ENCODE measurements at regions not wholly inside any gene's neighbourhood (a gene's known extent, or its start where the extent isn't known, plus 50 kb on each side); places are given as distances from the start of the nearest gene placed in this dataset.

DNA sequence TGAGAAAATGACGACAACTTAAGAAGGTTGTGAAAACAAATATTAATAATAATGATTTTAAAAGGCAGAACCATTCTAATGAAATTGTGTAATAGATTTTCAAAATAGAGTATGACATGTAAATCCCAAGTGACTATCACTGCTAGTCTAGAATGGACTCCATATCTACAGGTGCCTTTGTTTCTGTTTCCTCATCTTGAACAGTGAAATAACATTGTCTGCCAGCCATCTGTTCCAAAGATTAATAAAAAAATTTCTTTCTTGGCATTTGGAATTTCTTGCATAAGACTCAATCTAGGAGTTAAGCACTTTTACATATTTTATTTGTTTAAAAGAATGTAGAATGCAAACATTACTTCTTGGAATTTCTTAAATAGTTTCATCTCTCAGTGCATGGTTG is 520.1 kb upstream of the ARGLU1 start:
- no peak for TF ChIP-seq POLR2A (IDR thresholded peaks at IDR 0.05)
- TF ChIP-seq, protein P1, sequence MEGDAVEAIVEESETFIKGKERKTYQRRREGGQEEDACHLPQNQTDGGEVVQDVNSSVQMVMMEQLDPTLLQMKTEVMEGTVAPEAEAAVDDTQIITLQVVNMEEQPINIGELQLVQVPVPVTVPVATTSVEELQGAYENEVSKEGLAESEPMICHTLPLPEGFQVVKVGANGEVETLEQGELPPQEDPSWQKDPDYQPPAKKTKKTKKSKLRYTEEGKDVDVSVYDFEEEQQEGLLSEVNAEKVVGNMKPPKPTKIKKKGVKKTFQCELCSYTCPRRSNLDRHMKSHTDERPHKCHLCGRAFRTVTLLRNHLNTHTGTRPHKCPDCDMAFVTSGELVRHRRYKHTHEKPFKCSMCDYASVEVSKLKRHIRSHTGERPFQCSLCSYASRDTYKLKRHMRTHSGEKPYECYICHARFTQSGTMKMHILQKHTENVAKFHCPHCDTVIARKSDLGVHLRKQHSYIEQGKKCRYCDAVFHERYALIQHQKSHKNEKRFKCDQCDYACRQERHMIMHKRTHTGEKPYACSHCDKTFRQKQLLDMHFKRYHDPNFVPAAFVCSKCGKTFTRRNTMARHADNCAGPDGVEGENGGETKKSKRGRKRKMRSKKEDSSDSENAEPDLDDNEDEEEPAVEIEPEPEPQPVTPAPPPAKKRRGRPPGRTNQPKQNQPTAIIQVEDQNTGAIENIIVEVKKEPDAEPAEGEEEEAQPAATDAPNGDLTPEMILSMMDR (IDR thresholded peaks at IDR 0.05) = no peak
- Histone ChIP-seq H3K27ac (no peak overlapping the region), H3K36me3 (no peaks in the 10 kb centered on the region), H3K4me3 (replicated peaks in 1 of 3) (no peak overlapping the region), H3K4me1 (no peaks in the 10 kb centered on the region), H3K9me3 (no peaks in the 10 kb centered on the region), H3K27me3 (no peaks in the 10 kb centered on the region)
- no peak for DNase-seq
- 85 to 92% methylated on average over 1 of the region's 1 CpG for WGBS, 2 donors
- intact Hi-C loops (cut with DNase I) = no loop called here

DNA sequence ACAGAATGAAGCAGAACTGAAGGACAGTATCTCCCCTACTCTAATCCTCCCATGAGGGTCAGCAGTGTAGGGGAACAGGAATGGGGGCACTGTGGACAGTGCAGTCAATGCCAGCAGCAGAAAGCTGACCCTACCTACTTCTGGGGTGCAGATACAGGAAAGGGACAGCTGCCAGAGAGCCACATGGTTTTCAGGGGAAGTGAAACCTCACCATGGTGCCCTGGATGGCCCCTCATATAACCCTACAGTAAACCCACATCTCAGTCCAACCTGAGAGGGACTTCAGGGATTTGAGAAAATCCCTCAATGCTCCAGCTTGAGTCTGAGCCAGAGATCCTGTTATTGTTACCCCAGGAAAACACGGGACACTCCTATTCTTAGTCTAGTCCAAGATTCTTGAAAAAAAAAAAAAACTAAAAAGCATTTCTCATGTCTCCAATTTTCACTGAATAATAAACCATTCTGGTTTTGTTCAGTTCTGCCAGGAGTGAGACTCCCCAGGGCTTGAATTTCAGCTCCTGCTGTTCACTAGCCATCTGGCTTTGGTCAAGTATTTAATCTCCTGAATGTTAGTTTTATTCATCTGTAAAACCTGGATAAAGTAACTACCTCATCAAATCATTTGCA is 511.6 kb upstream of the ARGLU1 start:
- Histone ChIP-seq H3K27me3 (no peaks in the 10 kb centered on the region), H3K4me3 (replicated peaks in 1 of 3) (no peak overlapping the region), H3K36me3 (no peaks in the 10 kb centered on the region), H3K4me1 (no peaks in the 10 kb centered on the region), H3K27ac (no peak overlapping the region), H3K9me3 (no peaks in the 10 kb centered on the region)
- WGBS, 2 donors = 29 to 31% methylated on average over 1 of the region's 1 CpG
- TF ChIP-seq, protein P1 (IDR thresholded peaks at IDR 0.05) = no peak
- TF ChIP-seq POLR2A (IDR thresholded peaks at IDR 0.05) = no peak
- intact Hi-C loops (cut with DNase I) = no loop called here
- DNase-seq = no peak

DNA sequence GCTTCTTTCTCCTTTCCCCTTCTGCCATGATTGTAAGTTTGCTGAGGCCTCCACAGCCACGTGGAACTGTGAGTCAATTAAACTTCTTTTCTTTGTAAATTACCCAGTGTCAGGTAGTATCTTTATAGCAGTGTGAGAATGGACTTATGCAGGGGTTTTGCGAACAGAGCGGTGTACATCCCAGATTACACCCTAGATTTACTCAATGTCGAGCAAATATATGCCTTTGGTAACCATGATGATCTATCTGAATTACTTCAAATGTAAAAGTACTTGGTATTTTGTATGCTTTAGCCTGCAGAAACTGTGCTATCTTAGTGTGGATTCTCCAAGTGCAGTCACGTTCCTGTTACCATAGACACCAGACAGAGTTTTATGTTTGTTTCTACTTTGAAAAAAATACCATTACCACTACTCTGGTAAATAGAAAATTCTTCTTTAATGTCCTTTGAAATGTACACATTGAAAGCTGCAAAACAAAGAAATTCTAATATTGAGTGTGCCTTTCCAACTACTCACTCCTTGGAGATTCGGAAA is 510.4 kb upstream of the ARGLU1 start:
- no peak for DNase-seq
- Histone ChIP-seq H3K27ac (no peak overlapping the region), H3K4me3 (replicated peaks in 1 of 3) (no peak overlapping the region), H3K27me3 (no peaks in the 10 kb centered on the region), H3K9me3 (no peaks in the 10 kb centered on the region), H3K4me1 (no peaks in the 10 kb centered on the region), H3K36me3 (no peaks in the 10 kb centered on the region)
- intact Hi-C loops (cut with DNase I) = no loop called here
- TF ChIP-seq POLR2A (IDR thresholded peaks at IDR 0.05) = no peak
- TF ChIP-seq, protein P1 (IDR thresholded peaks at IDR 0.05) = no peak
- WGBS, 2 donors = 78 to 83% methylated on average over 6 of the region's 6 CpGs

DNA sequence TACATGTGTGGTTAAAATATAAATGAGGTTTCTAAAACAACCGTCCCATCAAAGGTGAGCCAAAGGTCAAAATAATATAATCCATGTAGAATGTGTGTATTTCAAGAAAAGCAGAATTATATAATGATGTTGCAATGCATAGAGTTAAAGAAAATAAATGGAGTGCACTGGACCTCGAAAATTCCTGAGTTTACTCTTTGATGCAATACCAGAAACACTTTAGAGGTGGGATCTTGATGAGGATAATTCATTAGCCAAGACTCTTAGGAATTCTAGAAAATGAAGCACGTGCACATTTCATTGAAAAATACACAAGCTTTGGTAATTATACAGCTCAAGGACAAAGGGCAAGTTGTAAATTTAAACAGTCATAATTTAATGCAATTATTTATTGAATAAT is 508.9 kb upstream of the ARGLU1 start:
- H3K27me3 ChIP-seq = no peaks in the 10 kb centered on the region
- H3K27ac ChIP-seq = no peak overlapping the region
- DNase-seq = no peak
- H3K4me3 ChIP-seq (replicated peaks in 1 of 3) = no peak overlapping the region
- WGBS, 2 donors = 63% methylated on average over 3 of the region's 3 CpGs
- TF ChIP-seq, protein P1 (IDR thresholded peaks at IDR 0.05) = no peak
- intact Hi-C loops (cut with DNase I) = no loop called here
- no peaks in the 10 kb centered on the region for H3K4me1 ChIP-seq
- no peaks in the 10 kb centered on the region for H3K36me3 ChIP-seq
- H3K9me3 ChIP-seq = no peaks in the 10 kb centered on the region

DNA sequence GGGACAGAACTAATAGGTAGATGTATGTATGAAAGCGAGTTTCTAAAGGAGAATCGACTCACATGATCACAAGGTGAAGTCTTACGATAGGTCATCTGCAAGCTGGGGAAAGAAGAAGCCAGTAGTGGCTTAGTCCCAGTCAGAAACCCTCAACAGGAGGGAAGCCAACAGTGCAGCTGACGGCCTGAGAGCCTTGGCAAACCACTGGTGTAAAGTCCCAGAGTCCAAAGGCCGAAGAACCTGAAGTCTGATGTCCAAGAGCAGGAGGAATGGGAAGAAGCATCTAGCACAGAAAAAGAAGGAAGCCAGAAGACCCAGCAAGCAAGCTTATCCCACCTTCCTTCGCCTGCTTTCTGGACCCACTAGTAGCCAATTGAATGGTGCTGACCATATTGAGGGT is 507.6 kb upstream of the ARGLU1 start:
- Histone ChIP-seq H3K4me3 (replicated peaks in 1 of 3) (no peak overlapping the region), H3K27me3 (no peaks in the 10 kb centered on the region), H3K9me3 (no peaks in the 10 kb centered on the region), H3K27ac (no peak overlapping the region), H3K4me1 (no peaks in the 10 kb centered on the region), H3K36me3 (no peaks in the 10 kb centered on the region)
- intact Hi-C loops (cut with DNase I) = no loop called here
- WGBS, 2 donors = 90 to 96% methylated on average over 6 of the region's 6 CpGs
- TF ChIP-seq, protein P1 (IDR thresholded peaks at IDR 0.05) = no peak
- TF ChIP-seq POLR2A (IDR thresholded peaks at IDR 0.05) = no peak
- DNase-seq = no peak

All from thyroid gland (tissue), 4 donors.